GM19240 (cell line): ENCODE measurements at regions not wholly inside any gene's neighbourhood (a gene's known extent, or its start where the extent isn't known, plus 50 kb on each side); places are given as distances from the start of the nearest gene placed in this dataset.

Experiments
- DNase-seq: peaks from one replicate; pipeline ENCODE4 v3.0.0; 2011; ENCODE audit warnings: low spot score; ENCODE audit not compliant: insufficient read length

DNA sequence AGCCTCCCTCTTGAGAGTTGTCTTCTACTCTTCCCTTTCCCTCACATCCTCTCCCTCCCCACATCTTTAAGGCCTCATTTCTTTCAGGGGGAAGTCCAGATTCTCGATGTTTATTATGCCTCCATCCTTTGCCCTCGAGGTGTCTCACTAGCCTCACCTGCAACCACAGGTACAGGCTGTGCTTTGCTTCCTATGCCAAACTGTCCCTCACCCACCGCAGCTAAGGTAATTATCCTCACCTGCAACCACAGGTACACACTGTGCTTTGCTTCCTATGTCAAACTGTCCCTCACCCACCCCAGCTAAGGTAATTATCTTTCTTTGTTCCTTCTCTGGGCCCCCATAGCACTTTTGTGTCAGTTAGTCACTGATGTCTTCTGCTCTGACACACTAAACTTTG, 328.1 kb upstream of the SNX7 start:
- no peak for DNase-seq

DNA sequence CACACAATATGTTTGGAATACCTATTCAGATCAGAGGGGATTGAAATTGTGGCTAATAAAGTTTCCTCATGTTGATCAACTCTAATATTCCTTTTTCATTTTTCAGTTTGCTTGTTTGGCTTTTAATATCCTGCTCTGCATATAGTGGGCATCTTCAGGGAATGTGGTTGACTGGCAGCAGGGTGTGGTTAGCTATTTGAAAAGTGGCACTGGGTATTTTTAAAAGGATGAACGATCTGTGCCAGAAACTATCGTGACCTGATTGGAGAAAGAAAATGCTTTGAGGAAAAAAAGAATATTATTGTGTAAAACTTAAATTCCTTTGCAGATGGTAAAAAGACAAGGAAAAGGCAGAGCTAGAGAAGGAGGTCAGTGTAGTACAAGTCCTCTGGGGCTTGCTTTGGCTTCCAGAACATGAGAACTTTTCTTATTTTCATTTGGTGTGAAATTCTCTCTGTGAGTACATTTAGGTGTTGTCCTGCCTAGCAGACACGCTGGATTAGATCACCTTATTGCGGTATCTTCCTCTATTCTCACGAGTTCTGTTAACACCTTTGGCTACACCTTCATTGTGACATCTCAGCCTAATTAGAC, 329.7 kb upstream of the SNX7 start:
- no peak for DNase-seq

DNA sequence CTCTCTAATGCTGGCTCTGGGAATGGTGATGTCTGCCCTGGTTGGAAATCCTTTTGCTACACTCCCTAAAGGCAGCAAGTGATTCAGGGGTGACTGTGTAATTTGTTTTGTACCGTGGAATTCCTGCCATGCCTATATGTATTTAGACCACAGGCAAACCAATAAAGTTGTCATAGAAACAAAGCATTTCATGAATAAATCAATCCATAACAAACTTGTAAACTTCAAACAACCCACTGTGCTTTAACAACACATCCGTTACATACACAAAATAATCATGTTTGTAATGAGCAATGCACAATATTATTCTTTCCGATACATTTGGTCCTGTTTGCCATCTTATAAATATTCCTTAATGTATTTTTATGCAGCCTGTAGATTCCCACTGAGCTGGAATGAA, 330.3 kb upstream of the SNX7 start:
- DNase-seq = no peak

DNA sequence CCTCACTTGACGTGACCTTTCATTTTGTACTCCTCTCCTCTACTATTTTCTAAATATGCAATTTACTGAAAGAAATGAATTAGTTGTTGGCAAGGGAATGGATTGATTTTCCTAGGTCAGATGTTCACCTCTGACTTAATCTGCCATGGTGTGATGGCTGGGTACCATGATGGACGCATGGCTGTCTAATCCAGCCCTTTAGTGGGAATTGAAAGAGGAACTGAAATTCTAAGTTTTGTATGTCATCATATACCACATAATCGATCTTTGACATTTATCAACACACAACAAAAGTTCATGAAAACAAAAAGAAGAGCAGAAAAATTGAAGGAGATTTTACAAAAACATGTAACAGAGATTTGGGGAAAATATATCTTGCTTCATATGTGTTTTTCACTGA, 331.3 kb upstream of the SNX7 start:
- DNase-seq = no peak

DNA sequence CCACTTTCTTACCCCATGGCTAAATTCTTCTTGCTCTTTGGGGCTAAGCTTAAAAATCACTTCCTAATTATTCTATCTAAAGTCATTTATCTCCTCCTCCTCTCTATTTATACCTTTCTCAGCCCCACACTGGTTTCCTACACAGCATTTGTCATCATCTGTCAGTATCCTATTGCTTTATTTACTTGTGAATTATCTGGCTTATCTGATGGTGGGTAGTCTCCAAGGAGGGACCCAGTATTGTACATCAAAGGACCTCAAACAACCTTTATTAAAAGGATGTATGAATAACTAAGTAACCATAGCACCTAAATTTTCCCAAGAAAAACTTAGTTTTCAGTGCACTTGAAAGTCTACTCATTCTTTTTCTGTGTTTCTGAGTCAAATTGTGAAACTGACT, 332.7 kb upstream of the SNX7 start:
- no peak for DNase-seq

DNA sequence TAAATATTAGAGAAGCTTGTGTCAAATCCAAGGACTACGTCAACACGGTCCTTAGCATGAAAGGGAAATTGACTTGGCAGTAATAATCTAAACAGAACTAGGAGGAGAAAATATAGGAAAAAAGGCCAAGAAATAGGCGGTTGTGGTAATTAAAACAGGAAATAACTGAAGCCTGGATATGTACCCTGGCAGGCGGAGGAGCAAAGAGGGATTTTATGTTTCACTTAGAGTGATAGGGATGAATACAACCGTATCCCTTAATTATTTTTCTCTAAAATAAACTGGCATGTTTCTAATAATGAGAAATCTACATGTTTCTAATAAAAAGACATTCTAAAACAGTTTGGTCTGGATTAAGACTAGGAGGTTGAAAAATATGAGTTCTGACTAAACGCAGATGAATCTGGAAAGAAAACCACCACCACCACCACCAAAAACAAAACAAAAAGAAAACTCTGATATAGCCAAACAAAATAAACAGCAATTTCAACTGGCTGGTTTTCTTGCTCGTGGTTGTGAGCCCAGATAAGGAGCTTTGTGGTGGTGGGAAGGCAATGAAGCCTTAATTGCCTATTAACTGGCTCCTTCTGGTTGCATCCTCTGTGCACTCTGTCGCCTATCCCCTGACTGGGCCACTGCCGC, 334.2 kb upstream of the SNX7 start:
- DNase-seq = no peak

DNA sequence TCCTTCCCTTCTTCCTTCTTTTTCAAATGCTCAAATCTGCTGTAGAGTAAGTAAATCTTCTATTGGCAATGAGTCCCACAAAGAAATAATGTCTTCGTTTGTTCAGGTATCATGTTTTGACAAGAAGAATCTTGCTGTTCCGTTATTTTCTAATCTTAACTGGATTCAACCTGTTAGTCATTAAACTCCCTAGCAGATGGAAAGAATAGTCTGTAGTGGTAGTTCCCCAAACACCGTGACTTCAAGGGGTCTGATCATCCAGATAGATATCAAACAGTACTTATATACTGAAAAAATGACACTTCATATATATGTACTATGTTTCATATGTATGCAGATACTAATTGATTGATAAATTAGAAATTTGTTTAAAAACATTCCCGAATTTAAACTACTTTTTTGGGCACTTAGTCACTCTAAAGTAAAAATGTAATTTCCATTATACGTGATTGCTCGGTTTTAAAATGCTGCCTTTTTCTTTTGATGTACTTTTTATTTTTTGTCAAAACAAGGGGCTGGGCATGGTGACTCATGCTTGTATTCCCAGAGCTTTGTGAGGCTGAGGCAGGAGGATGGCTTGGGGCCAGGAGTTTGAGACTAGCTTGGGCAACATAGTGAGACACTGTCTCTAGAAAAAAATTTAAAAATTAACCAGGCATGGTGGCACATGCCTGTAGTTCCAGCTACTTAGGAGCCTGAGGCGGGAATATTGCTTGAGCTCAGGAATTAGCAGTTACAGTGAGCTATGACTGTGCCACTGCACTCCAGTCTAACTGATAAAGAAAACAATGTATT, 335.7 kb upstream of the SNX7 start:
- DNase-seq = no peak

DNA sequence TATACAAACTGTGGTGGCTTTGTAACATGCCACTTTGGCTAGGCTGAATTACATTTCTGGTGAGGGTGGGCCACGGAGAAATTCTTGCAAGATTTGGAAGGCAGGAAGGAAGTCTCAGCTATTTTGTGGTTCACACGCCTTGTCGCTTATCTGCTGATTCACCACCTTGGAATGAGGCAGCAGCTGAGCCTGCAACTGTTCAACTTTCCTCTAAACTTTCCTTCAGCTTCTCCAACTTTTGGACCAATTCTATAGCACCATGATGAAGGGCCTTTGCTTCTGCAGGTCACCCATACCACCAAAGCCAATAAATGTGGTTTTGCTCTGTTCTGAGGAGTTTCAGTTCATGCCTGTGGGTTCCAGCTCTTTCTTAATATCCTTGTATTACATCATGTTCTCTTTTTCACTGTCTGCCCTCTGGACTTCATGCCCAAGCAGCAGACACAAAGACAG, 337.6 kb upstream of the SNX7 start:
- DNase-seq = no peak

DNA sequence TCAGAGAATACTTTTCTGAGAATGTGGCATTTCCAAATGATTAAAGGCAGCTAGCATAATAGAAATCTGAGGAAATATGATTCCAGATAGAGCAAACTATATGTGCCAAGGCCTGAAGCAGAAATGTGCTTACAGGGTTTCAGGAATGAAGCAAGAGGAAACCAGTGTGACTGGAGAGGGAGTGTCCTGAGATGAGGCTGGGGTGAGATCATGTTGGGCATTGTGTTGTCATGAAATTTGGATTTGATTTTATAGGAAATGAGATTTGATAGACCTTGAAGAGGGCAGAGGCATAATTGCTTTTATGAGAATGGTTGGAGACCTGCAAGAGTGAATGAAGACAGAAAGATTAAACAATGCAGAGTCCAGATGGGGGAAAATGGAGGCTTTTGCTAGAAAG, 338.1 kb upstream of the SNX7 start:
- no peak for DNase-seq

DNA sequence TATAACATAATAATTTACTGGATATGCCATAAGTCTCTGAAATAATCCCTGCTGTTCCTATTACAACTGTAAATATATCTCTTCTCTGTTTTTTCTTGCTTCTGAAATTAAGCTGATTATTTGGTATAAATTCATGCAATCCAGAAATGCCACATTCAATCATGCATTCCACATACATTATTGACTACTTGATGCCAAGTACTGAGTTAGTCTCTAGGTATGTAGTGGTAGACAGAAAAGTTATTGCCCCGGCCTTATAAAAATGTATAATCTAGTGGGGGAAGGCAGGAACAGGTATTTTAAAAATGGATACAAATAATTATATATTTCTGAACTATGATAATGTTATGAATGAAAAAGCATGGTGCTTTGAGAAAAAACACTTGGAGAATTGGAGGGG, 338.6 kb upstream of the SNX7 start:
- DNase-seq = no peak

DNA sequence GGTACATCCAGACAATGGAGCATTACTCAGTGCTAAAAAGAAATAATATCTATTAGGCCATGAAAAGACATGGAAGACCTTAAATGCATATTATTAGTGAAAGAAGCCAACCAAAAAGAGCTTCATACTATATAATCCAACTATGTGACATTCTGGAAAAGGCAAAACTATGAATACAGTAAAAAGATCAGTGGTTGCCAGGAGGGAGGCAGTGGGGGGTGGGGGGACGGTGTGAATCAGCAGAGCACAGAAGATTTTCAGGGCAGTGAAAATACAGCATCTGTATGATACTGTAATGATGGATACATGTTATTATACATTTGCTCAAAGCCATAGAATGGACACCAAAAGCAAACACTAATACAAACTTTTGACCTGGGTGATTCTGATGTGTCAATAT, 339.4 kb upstream of the SNX7 start:
- no peak for DNase-seq

DNA sequence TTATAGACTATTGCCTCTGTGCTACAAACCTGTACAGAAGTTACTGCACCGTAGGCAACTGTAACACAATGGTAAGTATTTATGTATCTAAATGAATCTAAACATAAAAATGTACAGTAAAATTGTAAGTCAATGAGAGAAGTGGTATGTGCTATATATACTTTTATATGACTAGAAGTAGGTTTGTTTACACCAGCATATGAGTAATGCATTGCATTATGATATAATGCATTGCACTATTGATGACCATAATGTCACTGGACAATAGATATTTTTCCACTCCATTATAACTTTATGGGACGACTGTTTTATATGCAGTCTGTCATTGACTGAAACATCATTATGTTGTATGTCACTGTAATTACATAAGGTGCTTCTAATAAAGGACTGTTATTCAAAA, 340.3 kb upstream of the SNX7 start:
- DNase-seq = no peak

DNA sequence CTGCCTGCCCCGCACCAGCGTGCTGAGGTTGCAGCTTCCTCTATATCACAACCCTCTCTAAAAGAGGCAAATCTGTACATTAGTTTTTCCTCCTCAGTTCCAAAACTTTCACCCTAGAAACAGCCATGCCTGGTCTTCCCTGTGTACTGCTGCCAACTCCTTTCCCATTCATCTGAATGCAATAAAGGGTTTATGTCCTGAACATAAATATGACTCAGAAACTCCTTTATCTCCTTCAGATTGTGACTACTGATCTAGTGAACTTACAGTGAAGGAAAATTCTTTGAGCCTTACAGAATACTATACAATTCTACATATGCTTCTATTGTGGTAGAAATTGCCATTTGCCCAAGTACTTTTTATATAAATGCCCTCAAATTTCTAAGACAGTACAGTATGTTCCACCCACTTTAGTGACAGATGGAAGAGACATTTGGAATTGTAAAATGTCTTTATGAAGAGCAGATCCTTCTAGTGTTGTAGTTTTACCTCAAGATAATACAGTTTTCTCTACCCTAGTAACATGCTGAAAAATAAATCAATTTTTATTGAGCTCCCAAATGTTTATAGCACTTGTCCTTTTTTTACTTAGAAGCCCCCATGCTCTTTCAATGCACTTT, 345.1 kb upstream of the SNX7 start:
- DNase-seq = no peak

DNA sequence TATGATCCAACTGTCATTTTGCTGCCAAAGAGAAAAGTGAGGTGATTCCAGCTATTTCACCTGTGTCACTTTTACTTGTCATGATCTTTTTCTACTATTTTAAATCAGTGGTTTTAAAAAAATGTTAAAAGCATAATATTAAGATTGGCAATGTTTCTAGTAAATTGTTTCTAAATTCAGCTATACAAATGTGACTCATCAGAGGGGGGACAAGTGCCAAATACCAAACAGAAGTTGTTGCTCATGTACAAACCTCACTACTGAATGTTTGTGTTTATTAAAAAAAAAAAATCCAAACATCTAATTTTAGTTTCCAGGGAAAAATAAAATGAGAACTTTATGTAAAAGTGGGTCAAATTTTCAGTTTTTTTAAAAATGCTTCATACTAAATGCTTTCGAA, 346.2 kb upstream of the SNX7 start:
- DNase-seq = no peak

DNA sequence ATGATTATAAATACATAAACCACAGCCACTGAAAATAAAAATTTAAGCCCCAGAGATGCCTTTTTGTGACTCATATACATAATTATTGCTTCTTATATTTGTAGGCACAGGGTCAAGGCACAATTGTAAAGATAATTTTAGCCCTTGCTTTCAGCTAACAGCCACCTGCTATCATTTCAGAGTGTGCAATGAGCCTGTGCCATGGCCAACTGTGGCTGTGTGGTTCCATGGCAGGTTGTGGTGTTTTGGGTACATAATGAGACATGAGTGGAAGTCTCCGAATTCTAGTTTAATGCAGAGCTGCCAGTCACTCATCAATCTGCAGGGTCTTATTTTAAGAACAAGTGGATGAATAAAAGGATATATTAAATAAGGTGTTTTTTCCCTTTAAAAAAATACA, 346.9 kb upstream of the SNX7 start:
- DNase-seq = no peak

DNA sequence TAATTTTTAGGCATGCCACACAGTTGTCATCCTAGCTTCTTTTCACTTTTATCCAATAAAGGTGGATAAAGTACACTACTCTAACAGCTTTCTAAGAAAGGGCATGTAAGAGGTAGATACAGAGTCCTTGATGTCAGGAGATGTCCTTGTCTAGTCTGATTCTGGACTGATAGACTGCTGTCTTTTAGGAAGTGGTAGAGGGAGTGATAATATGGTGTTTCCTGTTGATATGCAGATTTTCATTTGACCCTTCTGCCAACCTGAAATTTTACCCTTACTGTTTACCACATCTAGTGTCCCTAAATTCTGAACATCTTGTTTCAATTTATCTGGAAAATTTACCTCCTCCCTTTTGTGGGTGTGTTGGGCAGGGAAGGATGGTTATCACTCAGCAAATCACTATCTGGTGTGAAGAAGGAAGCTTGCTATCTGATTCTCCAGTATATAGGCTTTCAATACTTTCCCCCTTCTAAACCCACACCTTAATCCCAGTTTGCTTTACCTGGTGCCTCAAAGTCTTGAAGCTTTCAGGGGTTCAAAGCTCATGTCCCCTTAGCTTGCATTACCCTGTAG, 354.9 kb upstream of the SNX7 start:
- no peak for DNase-seq

DNA sequence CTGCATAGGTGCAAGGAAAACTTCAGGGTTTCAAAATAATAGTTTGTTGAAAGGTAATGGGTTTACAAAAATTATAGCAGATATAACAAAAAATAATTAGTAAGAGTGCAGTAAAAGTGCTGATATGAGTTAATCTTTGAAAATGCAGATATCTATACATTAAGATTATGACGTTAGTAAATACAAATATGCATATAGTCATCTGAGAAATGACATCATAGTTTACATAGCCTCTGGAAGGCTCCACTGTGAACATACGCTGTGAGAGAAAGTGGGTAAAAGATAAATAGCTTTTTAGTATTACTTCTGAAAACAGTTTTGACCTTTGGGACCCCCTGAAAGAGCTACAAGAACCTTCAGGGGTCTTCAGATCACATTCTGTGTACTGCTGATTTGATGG, 356.2 kb upstream of the SNX7 start:
- DNase-seq = no peak

DNA sequence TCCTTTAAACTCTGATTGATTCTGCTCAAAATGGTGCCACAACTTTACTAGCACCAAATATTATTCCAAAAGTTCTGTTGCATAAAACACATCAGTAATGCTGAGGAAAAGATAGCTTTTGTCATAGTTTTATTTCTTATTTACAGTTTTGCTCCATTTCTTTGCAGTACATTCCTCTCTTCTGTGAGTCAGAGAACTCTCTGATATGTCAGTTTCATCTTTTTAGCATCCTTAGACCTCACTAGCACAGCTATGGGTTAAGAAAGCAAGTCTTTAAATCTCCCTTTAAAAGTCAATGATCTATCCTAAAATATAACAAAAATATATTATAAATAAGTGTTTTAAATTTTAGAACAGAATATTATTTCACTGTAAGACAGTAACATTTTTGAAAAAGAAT, 356.6 kb upstream of the SNX7 start:
- DNase-seq = no peak

DNA sequence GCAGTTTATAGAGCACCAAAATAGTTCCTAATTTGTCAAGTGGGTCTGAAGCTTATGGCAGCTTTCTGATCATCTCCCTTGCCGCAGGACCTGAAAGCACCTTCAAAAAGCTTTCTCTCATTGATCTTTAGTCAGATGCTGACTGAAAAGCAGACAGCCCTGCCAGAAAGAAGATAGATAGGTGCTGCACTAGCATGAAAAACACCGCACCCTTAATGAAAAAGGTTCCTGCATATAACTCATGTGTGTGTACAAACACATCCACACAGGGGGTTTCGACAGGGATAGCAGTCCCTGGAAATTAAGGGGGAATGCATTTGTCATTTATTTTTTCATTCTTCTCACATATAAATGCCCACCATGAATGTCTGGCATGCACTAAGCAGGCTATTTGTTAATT, 361.7 kb upstream of the SNX7 start:
- DNase-seq = no peak

DNA sequence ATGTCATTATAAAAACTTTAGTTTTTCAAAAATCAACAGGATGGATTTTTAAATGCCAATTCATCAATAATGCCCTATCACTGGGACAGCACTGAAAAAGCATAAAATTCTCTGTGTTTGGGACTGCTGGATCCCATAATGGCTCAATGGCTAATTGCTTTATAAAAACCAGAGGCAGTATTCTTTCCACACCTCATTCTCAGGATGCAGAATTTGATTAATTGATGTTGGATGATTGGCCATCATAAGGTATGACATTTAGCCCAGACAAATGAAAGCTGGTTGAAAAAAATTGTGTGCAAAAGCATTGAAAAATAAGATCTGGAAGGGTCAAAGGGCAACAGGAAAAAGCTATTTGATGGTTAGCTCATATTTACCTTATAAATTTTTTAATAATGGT, 362.2 kb upstream of the SNX7 start:
- DNase-seq = no peak

DNA sequence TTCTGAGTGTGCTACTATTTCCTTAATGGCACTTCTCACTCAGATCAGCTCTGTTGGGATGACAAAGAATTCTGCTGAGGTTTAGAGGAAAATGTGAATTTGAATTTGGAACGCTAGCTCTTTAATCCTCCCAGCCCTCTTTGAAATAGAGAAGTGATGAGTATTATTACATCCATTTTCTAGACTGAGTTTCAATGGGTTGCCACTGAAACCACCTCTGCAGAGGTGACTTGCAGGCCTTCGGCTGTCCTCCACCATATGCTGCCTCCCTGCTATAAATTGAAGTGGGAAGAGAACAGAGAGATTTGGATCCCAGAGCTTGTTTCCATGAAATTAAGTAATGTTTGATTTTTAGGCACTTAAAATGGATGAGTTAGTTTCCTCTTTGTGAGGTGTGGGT, 363.2 kb upstream of the SNX7 start:
- DNase-seq = no peak

DNA sequence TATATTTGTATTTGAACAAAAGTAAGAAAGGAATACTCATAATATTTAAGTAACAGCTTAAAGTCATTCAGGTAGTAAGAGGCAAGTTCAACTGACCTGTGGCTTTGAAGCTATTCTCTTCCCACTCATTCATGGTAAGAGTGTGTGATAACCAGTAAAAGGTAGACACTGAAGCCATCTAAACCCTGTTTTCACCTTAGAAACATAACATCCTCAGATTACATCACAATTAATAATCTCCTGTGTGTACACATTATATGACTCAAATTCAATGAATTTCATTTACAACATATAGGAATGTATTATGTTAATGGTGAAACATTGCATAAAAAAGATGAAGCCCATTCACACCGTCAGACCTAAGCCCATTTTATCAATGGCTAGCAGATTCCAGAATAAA, 364.8 kb upstream of the SNX7 start:
- no peak for DNase-seq
